NCI-H774 (cell line): ENCODE measurements at regions not wholly inside any gene's neighbourhood (a gene's known extent, or its start where the extent isn't known, plus 50 kb on each side); places are given as distances from the start of the nearest gene placed in this dataset.

Source experiments
- DNase-seq: peaks from one replicate; lab custom pipeline; 2025; lab: John Stamatoyannopoulos, UW

GRCh38 chr15:91678003-91678402, 175.5 kb upstream of the SLCO3A1 start:
- DNase-seq = no peak

- no peak for DNase-seq
These were observed 174.1 kb upstream of the SLCO3A1 start for GRCh38 chr15:91679447-91679846.

- DNase-seq = no peak
These were observed 168.1 kb upstream of the SLCO3A1 start for GRCh38 chr15:91685436-91685835.

GRCh38 chr15:91688811-91689210, 164.7 kb upstream of the SLCO3A1 start:
- DNase-seq = no peak

GRCh38 chr15:91689377-91689776, 164.1 kb upstream of the SLCO3A1 start:
- no peak for DNase-seq

- DNase-seq = no peak
These were observed 160.9 kb upstream of the SLCO3A1 start for GRCh38 chr15:91692596-91692995.

- no peak for DNase-seq
These were observed 159.2 kb upstream of the SLCO3A1 start for GRCh38 chr15:91694131-91694830.

GRCh38 chr15:91694831-91695210, 158.7 kb upstream of the SLCO3A1 start:
- DNase-seq = no peak

- no peak for DNase-seq
These were observed 157.7 kb upstream of the SLCO3A1 start for GRCh38 chr15:91695799-91696198.

GRCh38 chr15:91696981-91697380, 156.5 kb upstream of the SLCO3A1 start:
- no peak for DNase-seq

- DNase-seq = no peak
These were observed 155.3 kb upstream of the SLCO3A1 start for GRCh38 chr15:91698241-91698640.

- DNase-seq = no peak
These were observed 153.8 kb upstream of the SLCO3A1 start for GRCh38 chr15:91699741-91700140.

GRCh38 chr15:91703274-91703673, 150.2 kb upstream of the SLCO3A1 start:
- DNase-seq = no peak

GRCh38 chr15:91704343-91704742, 149.2 kb upstream of the SLCO3A1 start:
- no peak for DNase-seq

GRCh38 chr15:91706322-91707032, 147.0 kb upstream of the SLCO3A1 start:
- peak; percentile 58 for DNase-seq

- no peak for DNase-seq
These were observed 143.3 kb upstream of the SLCO3A1 start for GRCh38 chr15:91710080-91710698.

- DNase-seq = no peak
These were observed 142.0 kb upstream of the SLCO3A1 start for GRCh38 chr15:91711384-91712033.

GRCh38 chr15:91712286-91712685, 141.2 kb upstream of the SLCO3A1 start:
- DNase-seq = no peak

- DNase-seq = no peak
These were observed 137.0 kb upstream of the SLCO3A1 start for GRCh38 chr15:91716536-91716935.

GRCh38 chr15:91717811-91718210, 135.7 kb upstream of the SLCO3A1 start:
- no peak for DNase-seq

GRCh38 chr15:91723959-91724358, 129.5 kb upstream of the SLCO3A1 start:
- DNase-seq = no peak

- no peak for DNase-seq
These were observed 119.8 kb upstream of the SLCO3A1 start for GRCh38 chr15:91733661-91734060.
